ENCODE measurements at regions not wholly inside any gene's neighbourhood (a gene's known extent, or its start where the extent isn't known, plus 50 kb on each side); places are given as distances from the start of the nearest gene placed in this dataset.

DNA sequence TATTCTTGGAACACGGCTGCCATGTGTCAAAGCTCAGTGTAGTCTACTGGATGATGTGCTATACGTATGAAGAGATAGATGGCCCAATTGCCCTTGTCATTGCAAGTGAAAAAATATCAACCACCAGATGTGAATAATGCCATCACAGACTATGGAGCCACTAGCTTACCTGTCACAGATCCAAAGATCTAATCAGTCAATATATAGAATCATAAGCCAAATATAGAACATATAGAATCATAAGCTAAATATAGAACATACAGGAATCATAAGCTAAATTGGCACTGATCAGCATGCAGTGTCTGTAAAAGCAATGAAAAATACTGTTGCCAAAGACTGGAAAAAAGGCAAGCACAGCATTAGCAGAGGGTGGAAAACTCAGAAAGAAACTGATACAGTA is 1656.9 kb upstream of the RAG2 start:
- Histone ChIP-seq H3K27ac (no peak overlapping the region), H3K9me3 (no peaks in the 10 kb centered on the region), H3K4me3 (no peak overlapping the region), H3K36me3 (no peaks in the 10 kb centered on the region), H3K27me3 (ENCODE audit: low read depth) (no peaks in the 10 kb centered on the region), H3K4me1 (no peaks in the 10 kb centered on the region)
- ATAC-seq (no peak), DNase-seq (no peak)
- TF ChIP-seq, protein P1, sequence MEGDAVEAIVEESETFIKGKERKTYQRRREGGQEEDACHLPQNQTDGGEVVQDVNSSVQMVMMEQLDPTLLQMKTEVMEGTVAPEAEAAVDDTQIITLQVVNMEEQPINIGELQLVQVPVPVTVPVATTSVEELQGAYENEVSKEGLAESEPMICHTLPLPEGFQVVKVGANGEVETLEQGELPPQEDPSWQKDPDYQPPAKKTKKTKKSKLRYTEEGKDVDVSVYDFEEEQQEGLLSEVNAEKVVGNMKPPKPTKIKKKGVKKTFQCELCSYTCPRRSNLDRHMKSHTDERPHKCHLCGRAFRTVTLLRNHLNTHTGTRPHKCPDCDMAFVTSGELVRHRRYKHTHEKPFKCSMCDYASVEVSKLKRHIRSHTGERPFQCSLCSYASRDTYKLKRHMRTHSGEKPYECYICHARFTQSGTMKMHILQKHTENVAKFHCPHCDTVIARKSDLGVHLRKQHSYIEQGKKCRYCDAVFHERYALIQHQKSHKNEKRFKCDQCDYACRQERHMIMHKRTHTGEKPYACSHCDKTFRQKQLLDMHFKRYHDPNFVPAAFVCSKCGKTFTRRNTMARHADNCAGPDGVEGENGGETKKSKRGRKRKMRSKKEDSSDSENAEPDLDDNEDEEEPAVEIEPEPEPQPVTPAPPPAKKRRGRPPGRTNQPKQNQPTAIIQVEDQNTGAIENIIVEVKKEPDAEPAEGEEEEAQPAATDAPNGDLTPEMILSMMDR (IDR thresholded peaks at IDR 0.05), result no peak
- intact Hi-C loops (cut with DNase I), result no loop called here

DNA sequence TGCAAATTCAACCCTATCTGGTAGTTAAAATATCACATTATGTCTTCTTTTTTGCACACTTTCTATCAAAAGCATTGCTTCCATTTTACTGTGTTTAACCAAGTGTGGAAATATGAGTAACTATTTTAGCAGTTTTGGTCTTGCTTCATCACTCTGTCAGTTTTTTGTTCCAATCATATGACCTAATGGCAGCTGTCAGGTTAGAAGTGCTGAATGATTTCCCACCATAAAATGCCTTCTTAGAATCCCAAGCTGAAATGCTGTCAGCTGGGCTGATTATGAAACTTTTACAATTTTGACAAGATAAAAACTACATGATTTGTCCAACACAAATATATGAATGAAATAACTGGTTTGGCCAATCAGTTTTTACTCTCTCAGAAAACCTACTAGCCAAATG is 1654.6 kb upstream of the RAG2 start:
- TF ChIP-seq, protein P1 (IDR thresholded peaks at IDR 0.05), result no peak
- H3K27me3 ChIP-seq (ENCODE audit: low read depth), result no peaks in the 10 kb centered on the region
- H3K4me1 ChIP-seq, result no peaks in the 10 kb centered on the region
- no peaks in the 10 kb centered on the region for H3K9me3 ChIP-seq
- no peak overlapping the region for H3K4me3 ChIP-seq
- no peak overlapping the region for H3K27ac ChIP-seq
- H3K36me3 ChIP-seq, result no peaks in the 10 kb centered on the region
- ATAC-seq (no peak), DNase-seq (no peak)
- intact Hi-C loops (cut with DNase I), result no loop called here

DNA sequence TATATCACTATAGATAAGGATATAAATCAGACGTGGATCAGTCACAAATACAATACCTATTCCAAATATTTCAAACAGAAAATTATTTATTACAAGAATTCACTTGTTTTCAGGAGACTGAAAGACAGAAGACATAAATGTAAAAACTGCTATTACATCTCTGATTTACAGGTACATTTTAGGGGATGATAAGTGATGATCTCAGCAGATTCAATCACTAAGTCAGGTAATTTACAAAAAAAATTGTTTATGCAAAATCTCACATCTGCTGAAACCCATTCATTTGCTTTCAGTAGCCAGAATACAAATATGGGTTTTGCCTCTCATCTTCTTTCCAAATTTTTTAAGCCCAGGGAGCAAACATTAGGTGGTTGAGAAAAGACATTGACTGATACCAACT is 1648.4 kb upstream of the RAG2 start:
- H3K4me1 ChIP-seq, result no peaks in the 10 kb centered on the region
- no peaks in the 10 kb centered on the region for H3K9me3 ChIP-seq
- no peak overlapping the region for H3K27ac ChIP-seq
- H3K36me3 ChIP-seq, result no peaks in the 10 kb centered on the region
- intact Hi-C loops (cut with DNase I), result no loop called here
- ATAC-seq (no peak), DNase-seq (no peak)
- TF ChIP-seq, protein P1 (IDR thresholded peaks at IDR 0.05), result no peak
- no peaks in the 10 kb centered on the region for H3K27me3 ChIP-seq (ENCODE audit: low read depth)
- no peak overlapping the region for H3K4me3 ChIP-seq

DNA sequence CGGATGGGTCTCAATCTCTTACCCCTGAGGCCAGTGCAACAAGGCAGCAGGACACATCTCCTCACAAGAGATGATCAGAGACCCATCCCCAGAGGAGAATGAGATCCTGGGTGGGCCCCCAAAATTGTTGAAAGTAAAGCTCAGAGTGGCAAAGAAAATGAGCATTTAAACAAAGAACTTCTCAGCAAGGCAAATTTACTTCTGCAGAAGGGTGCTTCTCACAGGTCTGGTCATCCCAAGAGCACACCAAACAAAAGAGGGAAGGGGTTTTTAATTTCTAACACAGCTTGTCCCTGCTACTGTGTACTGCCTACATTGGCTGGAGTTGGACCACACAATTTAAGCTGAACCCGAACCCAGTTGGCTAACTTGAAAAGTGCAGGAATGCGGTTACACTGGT is 1628.6 kb upstream of the RAG2 start:
- H3K9me3 ChIP-seq, result peaks cover 36% of the 10 kb centered on the region
- H3K27ac ChIP-seq, result no peak overlapping the region
- no peaks in the 10 kb centered on the region for H3K36me3 ChIP-seq
- intact Hi-C loops (cut with DNase I), result no loop called here
- H3K4me3 ChIP-seq, result no peak overlapping the region
- ATAC-seq, result no peak
- no peaks in the 10 kb centered on the region for H3K27me3 ChIP-seq (ENCODE audit: low read depth)
- TF ChIP-seq, protein P1 (IDR thresholded peaks at IDR 0.05), result no peak
- DNase-seq, result no peak
- no peaks in the 10 kb centered on the region for H3K4me1 ChIP-seq

DNA sequence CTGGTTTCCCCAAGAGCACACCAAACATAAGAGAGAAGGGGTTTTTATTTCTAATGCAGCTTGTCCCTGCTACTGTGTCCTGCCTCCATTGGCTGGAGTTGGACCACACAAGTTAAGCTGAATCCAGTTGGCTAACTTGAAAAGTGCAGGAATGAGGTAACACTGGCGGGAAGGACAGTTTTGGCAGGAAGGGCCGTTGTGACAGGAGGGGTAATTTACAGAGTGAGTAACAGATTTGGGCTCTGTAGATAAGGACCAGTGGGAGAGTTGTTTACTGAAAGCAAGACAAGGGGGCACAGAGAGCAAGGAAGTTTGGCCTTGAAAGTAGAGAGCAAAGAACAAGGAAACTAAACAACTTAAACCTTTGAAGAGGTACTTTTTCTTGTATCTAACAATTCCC is 1623.3 kb upstream of the RAG2 start:
- H3K36me3 ChIP-seq, result no peaks in the 10 kb centered on the region
- ATAC-seq, result no peak
- TF ChIP-seq, protein P1 (IDR thresholded peaks at IDR 0.05), result no peak
- H3K4me3 ChIP-seq, result no peak overlapping the region
- H3K4me1 ChIP-seq, result no peaks in the 10 kb centered on the region
- H3K9me3 ChIP-seq, result peaks cover 17% of the 10 kb centered on the region
- no peak overlapping the region for H3K27ac ChIP-seq
- no peaks in the 10 kb centered on the region for H3K27me3 ChIP-seq (ENCODE audit: low read depth)
- intact Hi-C loops (cut with DNase I), result no loop called here
- no peak for DNase-seq

DNA sequence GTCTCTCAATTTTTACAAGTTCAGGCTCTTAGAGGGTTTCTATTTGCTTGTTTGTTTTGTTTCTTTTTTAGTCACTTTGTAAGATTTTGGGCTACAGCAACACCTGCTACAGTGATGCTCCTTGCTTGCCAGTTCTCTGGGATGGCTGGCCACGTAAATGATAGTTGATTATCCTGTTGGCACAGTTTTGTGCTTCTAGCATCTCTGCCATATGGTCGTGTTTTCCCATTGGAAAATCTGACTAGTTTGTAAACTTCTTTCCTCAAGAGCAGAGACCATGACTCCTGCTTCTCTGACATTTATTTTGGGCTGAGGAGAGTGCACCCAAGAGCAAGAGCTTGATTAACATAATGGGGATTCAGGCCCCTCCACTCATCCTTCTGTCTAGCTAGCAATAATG is 1621.6 kb upstream of the RAG2 start:
- no peak for ATAC-seq
- Histone ChIP-seq H3K27ac (no peak overlapping the region), H3K36me3 (no peaks in the 10 kb centered on the region), H3K9me3 (peaks cover 8% of the 10 kb centered on the region), H3K4me3 (no peak overlapping the region), H3K27me3 (ENCODE audit: low read depth) (no peaks in the 10 kb centered on the region), H3K4me1 (no peaks in the 10 kb centered on the region)
- TF ChIP-seq, protein P1 (IDR thresholded peaks at IDR 0.05), result no peak
- intact Hi-C loops (cut with DNase I), result no loop called here
- DNase-seq, result no peak
